Esophagus squamous epithelium (tissue), 4 donors: ENCODE measurements at regions not wholly inside any gene's neighbourhood (a gene's known extent, or its start where the extent isn't known, plus 50 kb on each side); places are given as distances from the start of the nearest gene placed in this dataset.

Experiments
- POLR2A ChIP-seq, 4 donors: fragments of 450-650 bp; IDR thresholded peaks; one replicate each; pipeline ENCODE4 v1.6.1; 2017; ENCODE audit warnings: antibody characterized with exemption in 4 of 4, mild to moderate bottlenecking in 4 of 4, moderate library complexity in 3 of 4
- TF ChIP-seq, protein P1 (sequence below), 6 experiments: fragments of 450-650 bp in 4 of 6; fragments of 200-600 bp in 2 of 6; sonication (generic) in 2 of 6; IDR thresholded peaks; one replicate each; pipeline ENCODE4 v1.5.1; 2016 to 2019; ENCODE audit warnings: antibody characterized with exemption in 6 of 6, mild to moderate bottlenecking in 4 of 6, moderate library complexity in 4 of 6

DNA sequence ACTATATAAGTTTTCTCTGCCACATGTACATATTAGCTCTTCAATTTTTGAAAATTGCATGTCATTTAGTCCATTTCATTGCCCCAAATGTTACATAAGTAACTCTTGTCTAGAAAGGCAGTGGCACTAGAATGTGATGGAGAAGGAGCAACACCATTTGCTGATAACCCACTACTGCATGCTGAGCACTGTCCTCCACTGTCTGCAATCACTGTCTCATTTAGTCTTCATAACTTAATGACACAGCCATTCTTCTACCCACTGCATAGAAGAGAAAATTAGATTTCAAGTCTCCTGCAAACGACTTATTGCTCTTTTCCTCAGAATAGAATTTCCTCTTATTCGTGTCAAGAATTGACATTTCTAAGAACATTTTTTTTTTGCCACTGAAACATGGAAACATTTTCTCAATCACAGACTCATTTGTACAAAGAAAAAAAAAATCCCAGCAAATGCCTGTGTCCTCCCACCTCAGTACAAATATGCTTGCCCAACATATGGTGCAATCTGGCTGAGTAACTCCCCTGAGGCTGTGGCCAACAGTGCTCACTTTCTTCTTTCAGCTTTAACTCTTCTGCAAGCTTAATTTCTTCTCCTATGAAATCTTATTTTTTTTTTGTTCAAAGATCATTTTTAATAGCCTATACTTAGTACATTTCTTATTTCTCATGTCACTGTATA lies 768.6 kb upstream of the HS6ST1 start:
- no peak for TF ChIP-seq POLR2A (IDR thresholded peaks at IDR 0.05)
- TF ChIP-seq, protein P1, sequence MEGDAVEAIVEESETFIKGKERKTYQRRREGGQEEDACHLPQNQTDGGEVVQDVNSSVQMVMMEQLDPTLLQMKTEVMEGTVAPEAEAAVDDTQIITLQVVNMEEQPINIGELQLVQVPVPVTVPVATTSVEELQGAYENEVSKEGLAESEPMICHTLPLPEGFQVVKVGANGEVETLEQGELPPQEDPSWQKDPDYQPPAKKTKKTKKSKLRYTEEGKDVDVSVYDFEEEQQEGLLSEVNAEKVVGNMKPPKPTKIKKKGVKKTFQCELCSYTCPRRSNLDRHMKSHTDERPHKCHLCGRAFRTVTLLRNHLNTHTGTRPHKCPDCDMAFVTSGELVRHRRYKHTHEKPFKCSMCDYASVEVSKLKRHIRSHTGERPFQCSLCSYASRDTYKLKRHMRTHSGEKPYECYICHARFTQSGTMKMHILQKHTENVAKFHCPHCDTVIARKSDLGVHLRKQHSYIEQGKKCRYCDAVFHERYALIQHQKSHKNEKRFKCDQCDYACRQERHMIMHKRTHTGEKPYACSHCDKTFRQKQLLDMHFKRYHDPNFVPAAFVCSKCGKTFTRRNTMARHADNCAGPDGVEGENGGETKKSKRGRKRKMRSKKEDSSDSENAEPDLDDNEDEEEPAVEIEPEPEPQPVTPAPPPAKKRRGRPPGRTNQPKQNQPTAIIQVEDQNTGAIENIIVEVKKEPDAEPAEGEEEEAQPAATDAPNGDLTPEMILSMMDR (IDR thresholded peaks at IDR 0.05), result no peak
